ENCODE measurements at regions not wholly inside any gene's neighbourhood (a gene's known extent, or its start where the extent isn't known, plus 50 kb on each side); places are given as distances from the start of the nearest gene placed in this dataset.

DNA sequence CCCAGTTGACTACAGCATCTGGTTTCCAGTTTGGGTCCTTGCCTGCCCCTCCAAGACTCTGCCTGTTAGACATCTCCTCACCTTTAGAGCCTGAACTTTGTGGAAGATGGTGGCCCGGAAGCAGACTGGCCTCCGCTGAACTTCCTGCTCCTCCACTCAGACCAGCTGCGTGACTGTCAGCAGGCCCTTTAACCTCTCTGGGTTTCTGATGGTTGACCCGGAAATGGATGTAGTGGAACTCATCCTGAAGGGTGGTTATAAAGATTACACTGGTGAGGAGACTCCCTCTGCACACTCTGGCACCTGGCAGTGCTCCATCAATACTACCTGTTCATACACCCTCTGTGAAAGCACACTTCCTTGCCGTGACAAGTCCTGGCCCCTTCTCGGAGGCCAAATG lies 151.9 kb upstream of the TLE3 start:
- no TSS peak for BruUV-seq (replicated peaks)
- Histone ChIP-seq H3K4me1 (ENCODE audit: insufficient read depth, low read length, poor library complexity, severe bottlenecking) (peaks cover 14% of the 10 kb centered on the region), H3K9me3 (ENCODE audit: low read depth, low read length, poor library complexity, severe bottlenecking) (no peaks in the 10 kb centered on the region), H3K27me3 (replicated peaks; ENCODE audit: insufficient read depth, low read depth, low read length, poor library complexity) (no peaks in the 10 kb centered on the region), H3K27ac (ENCODE audit: low read depth, low read length, poor library complexity, severe bottlenecking) (no peak overlapping the region), H3K36me3 (ENCODE audit: insufficient read depth, low read length, poor library complexity, severe bottlenecking) (no peaks in the 10 kb centered on the region), H3K4me3 (ENCODE audit: low read depth, low read length, poor library complexity, severe bottlenecking) (no peak overlapping the region)
- intact Hi-C loops (cut with micrococcal nuclease; ENCODE audit: unreplicated experiment): no loop called here
- DNase-seq (ENCODE audit: low spot score): no peak
- TF ChIP-seq, protein P1, sequence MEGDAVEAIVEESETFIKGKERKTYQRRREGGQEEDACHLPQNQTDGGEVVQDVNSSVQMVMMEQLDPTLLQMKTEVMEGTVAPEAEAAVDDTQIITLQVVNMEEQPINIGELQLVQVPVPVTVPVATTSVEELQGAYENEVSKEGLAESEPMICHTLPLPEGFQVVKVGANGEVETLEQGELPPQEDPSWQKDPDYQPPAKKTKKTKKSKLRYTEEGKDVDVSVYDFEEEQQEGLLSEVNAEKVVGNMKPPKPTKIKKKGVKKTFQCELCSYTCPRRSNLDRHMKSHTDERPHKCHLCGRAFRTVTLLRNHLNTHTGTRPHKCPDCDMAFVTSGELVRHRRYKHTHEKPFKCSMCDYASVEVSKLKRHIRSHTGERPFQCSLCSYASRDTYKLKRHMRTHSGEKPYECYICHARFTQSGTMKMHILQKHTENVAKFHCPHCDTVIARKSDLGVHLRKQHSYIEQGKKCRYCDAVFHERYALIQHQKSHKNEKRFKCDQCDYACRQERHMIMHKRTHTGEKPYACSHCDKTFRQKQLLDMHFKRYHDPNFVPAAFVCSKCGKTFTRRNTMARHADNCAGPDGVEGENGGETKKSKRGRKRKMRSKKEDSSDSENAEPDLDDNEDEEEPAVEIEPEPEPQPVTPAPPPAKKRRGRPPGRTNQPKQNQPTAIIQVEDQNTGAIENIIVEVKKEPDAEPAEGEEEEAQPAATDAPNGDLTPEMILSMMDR (conservative IDR thresholded peaks at IDR 0.05; ENCODE audit: low read depth, low read length): no peak
- TF ChIP-seq EZH2 (IDR thresholded peaks at IDR 0.05; ENCODE audit: borderline replicate concordance, low read depth, low read length, poor library complexity, severe bottlenecking): no peak
- ChIA-PET CTCF (no interaction called here), POLR2A (ENCODE audit: low non-redundant PET) (no interaction called here)

DNA sequence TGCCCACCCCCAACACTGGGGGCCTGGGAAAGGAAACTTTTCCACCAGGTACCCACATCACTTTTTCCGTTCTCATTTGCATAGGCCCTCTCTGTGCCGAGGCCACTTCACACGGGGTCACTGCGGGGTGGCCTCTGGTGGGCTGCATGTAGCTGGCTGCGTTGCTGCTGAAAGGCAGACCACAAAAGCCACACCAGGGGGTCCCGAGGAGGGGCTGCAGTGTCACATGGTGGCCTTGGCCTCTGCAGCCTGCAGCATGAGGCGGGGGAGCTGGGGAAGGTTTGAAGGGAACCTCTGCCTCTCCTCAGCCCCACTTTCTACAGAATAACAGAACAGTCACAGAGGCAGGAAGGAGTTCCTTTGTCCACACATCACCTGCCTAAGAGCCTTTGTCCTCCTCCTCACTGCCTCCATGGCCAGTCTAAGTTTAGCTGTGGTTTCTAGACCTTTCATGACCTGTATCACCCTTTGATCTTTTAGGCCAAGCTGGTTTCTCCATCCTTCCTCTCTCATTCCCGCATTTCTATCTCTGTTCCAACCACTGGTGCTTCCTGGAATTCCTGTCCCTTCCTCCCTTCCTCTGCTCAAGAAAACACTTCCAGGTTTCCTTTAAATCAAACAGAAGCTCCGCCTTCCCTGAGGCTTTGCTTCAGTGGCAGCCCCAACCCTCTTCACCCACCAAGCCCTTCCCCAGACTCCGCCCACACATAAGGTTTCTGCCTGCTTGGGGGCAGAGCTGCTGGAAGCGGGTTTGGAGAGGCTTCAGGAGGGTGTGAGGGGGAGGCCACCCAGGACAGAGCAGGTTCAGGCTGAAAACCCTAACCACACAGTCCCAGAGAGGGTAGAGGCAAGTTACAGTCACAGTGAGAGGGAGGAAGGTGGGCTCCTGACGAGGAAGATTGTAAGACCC lies 150.7 kb upstream of the TLE3 start:
- BruUV-seq (replicated peaks): no TSS peak
- H3K4me1 ChIP-seq (ENCODE audit: insufficient read depth, low read length, poor library complexity, severe bottlenecking): peaks cover 14% of the 10 kb centered on the region
- intact Hi-C loops (cut with micrococcal nuclease; ENCODE audit: unreplicated experiment): no loop called here
- H3K36me3 ChIP-seq (ENCODE audit: insufficient read depth, low read length, poor library complexity, severe bottlenecking): no peaks in the 10 kb centered on the region
- no peaks in the 10 kb centered on the region for H3K9me3 ChIP-seq (ENCODE audit: low read depth, low read length, poor library complexity, severe bottlenecking)
- CTCF ChIA-PET: no interaction called here
- H3K27ac ChIP-seq (ENCODE audit: low read depth, low read length, poor library complexity, severe bottlenecking): no peak overlapping the region
- no peak overlapping the region for H3K4me3 ChIP-seq (ENCODE audit: low read depth, low read length, poor library complexity, severe bottlenecking)
- no peaks in the 10 kb centered on the region for H3K27me3 ChIP-seq (replicated peaks; ENCODE audit: insufficient read depth, low read depth, low read length, poor library complexity)
- POLR2A ChIA-PET (ENCODE audit: low non-redundant PET): no interaction called here
- DNase-seq (ENCODE audit: low spot score): peak; percentile 70
- TF ChIP-seq, protein P1 (conservative IDR thresholded peaks at IDR 0.05; ENCODE audit: low read depth, low read length): no peak
- no peak for TF ChIP-seq EZH2 (IDR thresholded peaks at IDR 0.05; ENCODE audit: borderline replicate concordance, low read depth, low read length, poor library complexity, severe bottlenecking)

DNA sequence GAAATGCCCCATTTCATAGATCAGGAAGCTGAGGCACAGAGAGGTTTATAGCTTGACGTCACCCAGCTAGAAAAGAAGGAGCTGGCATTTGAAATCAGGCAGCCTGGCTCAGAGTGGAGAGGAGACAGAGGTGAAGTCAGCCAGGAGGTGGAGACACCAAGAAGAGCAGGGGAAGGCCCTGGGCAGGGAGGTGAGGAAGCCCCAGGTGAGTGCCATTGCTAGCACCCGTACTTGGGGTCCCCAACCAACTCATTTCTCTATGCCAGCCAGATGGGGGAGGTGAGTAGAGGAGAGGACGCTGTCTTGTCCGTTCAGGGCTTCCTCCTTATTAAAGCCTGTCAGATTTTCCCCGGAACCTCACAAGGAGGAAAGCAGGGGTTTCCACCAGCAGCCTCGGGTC lies 149.6 kb upstream of the TLE3 start:
- no TSS peak for BruUV-seq (replicated peaks)
- CTCF ChIA-PET: no interaction called here

More for the DNA sequence above, 149.6 kb upstream of the TLE3 start:
- intact Hi-C loops (cut with micrococcal nuclease; ENCODE audit: unreplicated experiment): no loop called here
- H3K4me3 ChIP-seq (ENCODE audit: low read depth, low read length, poor library complexity, severe bottlenecking): no peak overlapping the region
- no peaks in the 10 kb centered on the region for H3K9me3 ChIP-seq (ENCODE audit: low read depth, low read length, poor library complexity, severe bottlenecking)
- H3K4me1 ChIP-seq (ENCODE audit: insufficient read depth, low read length, poor library complexity, severe bottlenecking): peaks cover 14% of the 10 kb centered on the region
- H3K27me3 ChIP-seq (replicated peaks; ENCODE audit: insufficient read depth, low read depth, low read length, poor library complexity): no peaks in the 10 kb centered on the region
- no peaks in the 10 kb centered on the region for H3K36me3 ChIP-seq (ENCODE audit: insufficient read depth, low read length, poor library complexity, severe bottlenecking)
- POLR2A ChIA-PET (ENCODE audit: low non-redundant PET): no interaction called here
- TF ChIP-seq, protein P1 (conservative IDR thresholded peaks at IDR 0.05; ENCODE audit: low read depth, low read length): no peak
- TF ChIP-seq EZH2 (IDR thresholded peaks at IDR 0.05; ENCODE audit: borderline replicate concordance, low read depth, low read length, poor library complexity, severe bottlenecking): no peak
- no peak overlapping the region for H3K27ac ChIP-seq (ENCODE audit: low read depth, low read length, poor library complexity, severe bottlenecking)
- no peak for DNase-seq (ENCODE audit: low spot score)

All from A673 (cell line).